SJCRH30 (cell line): ENCODE measurements at regions not wholly inside any gene's neighbourhood (a gene's known extent, or its start where the extent isn't known, plus 50 kb on each side); places are given as distances from the start of the nearest gene placed in this dataset.

ENCODE experiments used
- DNase-seq, 2 experiments: peaks; one replicate each; pipeline ENCODE4 v3.0.0-alpha.2; 2015 to 2020
- H3K27ac ChIP-seq: fragments of 250-450 bp; sonication (Bioruptor Pico); 2 replicates; pipeline ENCODE4 v1.5.1; 2020; ENCODE audit warnings: mild to moderate bottlenecking, moderate library complexity
- H3K27me3 ChIP-seq: fragments of 250-450 bp; sonication (Bioruptor Pico); 2 replicates; pipeline ENCODE4 v1.5.1; 2020; ENCODE audit warnings: mild to moderate bottlenecking, moderate library complexity
- H3K36me3 ChIP-seq: fragments of 250-450 bp; sonication (Bioruptor Pico); 2 replicates; pipeline ENCODE4 v1.5.1; 2020; ENCODE audit warnings: mild to moderate bottlenecking, moderate library complexity
- H3K4me1 ChIP-seq: fragments of 250-450 bp; sonication (Bioruptor Pico); 2 replicates; pipeline ENCODE4 v1.5.1; 2020; ENCODE audit warnings: mild to moderate bottlenecking, moderate library complexity
- H3K4me3 ChIP-seq: fragments of 250-450 bp; sonication (Bioruptor Pico); 2 replicates; pipeline ENCODE4 v1.5.1; 2020; ENCODE audit warnings: mild to moderate bottlenecking, moderate library complexity
- H3K9me3 ChIP-seq: fragments of 250-450 bp; sonication (Bioruptor Pico); replicated peaks from 2 replicates; pipeline ENCODE4 v1.5.1; 2020; ENCODE audit warnings: mild to moderate bottlenecking, moderate library complexity

- Histone ChIP-seq H3K4me1 (no peaks in the 10 kb centered on the region), H3K36me3 (no peaks in the 10 kb centered on the region), H3K27me3 (no peaks in the 10 kb centered on the region), H3K9me3 (no peaks in the 10 kb centered on the region), H3K27ac (no peak overlapping the region), H3K4me3 (no peak overlapping the region)
- no peak for DNase-seq
Measured at GRCh38 chr10:52525761-52526160, 211.7 kb downstream of the DKK1 start.

DNA sequence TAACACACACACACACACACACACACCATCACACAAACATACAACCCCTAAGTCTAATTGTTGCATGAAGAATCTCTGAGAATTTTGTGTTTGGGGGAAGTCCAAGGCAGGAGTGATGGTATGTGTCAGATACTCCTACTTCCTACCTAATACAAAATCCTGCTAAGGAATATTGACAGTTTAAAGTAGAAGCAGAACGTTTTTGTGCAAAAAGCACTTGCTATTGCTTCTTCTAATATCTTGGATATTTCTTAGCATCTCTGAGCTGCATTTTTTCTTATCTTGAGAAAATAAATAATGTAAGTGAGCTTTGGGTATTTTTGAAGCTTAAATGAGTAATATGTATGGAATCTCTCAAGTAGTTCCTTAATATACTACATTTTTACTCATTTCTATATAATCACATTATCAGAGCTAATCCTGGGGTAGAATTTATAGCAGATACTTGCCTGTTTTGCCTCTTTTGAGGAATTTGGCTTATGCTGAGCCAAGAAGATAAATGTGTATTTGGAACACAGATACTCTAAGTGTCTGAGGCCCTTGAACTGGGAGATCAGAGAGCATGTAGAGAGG lies 212.3 kb downstream of the DKK1 start:
- Histone ChIP-seq H3K36me3 (no peaks in the 10 kb centered on the region), H3K27ac (no peak overlapping the region), H3K27me3 (no peaks in the 10 kb centered on the region), H3K4me3 (no peak overlapping the region), H3K4me1 (no peaks in the 10 kb centered on the region), H3K9me3 (no peaks in the 10 kb centered on the region)
- no peak for DNase-seq

DNA sequence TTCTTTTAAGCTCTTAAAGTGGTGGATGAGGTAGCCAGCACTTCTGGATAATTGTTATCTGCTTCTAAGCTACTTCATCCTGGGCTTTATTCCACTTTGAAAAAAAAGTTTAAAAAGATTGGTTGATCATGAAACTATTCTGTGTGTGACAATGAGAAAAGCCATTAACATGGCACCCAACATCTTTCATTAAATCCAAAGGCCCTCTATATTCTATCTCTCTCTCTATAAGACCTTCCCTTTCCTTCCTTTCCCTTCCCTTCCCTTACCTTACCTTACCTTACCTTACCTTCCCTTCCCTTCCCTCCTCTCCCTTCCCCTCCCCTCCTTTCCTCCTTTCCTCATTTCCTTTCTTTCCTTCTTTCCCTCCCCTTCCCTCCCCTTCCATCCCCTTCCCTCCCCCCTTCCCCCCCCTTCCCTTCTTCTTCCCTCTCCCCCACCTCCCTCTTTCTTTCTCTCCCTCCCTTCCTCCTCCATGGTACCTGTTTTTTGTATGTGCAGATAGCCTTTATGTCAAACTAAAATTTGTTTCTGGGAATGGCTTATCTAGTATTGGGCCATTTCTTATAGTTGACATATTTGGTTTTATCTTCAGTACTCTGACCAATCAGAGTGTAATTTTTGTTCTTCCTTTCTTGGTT lies 218.7 kb downstream of the DKK1 start:
- Histone ChIP-seq H3K9me3 (no peaks in the 10 kb centered on the region), H3K27ac (no peak overlapping the region), H3K36me3 (no peaks in the 10 kb centered on the region), H3K27me3 (no peaks in the 10 kb centered on the region), H3K4me3 (no peak overlapping the region), H3K4me1 (no peaks in the 10 kb centered on the region)
- DNase-seq: no peak

DNA sequence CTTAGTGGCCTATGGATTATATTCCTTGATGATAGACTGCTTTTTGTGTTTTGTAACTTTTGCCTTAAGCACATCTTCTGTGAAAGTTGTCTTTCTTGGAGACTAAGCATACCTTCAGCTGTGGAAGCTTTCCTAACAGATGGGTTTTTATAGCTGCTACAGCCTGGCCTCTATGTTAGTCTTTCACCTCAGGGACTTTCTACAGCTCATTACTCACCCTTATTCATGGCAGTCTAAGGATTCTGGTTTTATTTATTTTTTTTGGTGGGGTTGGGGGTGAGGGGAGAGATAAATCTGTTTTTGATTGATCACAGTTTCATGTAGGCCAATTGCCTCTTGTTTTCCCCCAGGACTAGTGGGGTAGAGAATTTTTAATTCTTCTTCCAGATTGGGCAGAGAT lies 219.9 kb downstream of the DKK1 start:
- Histone ChIP-seq H3K36me3 (no peaks in the 10 kb centered on the region), H3K27me3 (no peaks in the 10 kb centered on the region), H3K4me1 (no peaks in the 10 kb centered on the region), H3K9me3 (no peaks in the 10 kb centered on the region), H3K4me3 (no peak overlapping the region), H3K27ac (no peak overlapping the region)
- no peak for DNase-seq

DNA sequence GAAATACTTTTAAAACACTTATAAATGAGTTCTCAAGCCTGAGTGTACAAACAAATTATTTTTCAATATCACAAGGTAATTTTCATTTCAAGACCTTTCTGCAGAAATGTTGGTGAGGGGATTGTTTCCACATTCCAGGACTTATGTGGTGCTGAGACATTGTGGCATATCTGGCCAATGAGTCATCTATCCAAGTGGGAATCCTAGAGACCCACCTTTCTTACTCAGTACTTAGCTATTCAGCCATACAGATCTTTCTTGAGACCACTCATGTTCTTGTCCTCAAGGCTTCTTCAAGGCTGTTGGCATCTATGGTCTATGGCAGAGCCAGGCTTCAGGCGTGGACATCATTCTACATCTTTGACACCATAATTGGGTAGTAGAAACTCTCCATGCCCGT lies 225.4 kb downstream of the DKK1 start:
- Histone ChIP-seq H3K9me3 (no peaks in the 10 kb centered on the region), H3K27ac (no peak overlapping the region), H3K4me3 (no peak overlapping the region), H3K36me3 (no peaks in the 10 kb centered on the region), H3K4me1 (peaks cover 3% of the 10 kb centered on the region), H3K27me3 (no peaks in the 10 kb centered on the region)
- DNase-seq: peak in 1 of 2 experiments; percentile 8

- H3K27ac ChIP-seq: no peak overlapping the region
- H3K4me3 ChIP-seq: no peak overlapping the region
- DNase-seq: no peak
Measured at GRCh38 chr10:52540479-52540984, 226.5 kb downstream of the DKK1 start.

DNA sequence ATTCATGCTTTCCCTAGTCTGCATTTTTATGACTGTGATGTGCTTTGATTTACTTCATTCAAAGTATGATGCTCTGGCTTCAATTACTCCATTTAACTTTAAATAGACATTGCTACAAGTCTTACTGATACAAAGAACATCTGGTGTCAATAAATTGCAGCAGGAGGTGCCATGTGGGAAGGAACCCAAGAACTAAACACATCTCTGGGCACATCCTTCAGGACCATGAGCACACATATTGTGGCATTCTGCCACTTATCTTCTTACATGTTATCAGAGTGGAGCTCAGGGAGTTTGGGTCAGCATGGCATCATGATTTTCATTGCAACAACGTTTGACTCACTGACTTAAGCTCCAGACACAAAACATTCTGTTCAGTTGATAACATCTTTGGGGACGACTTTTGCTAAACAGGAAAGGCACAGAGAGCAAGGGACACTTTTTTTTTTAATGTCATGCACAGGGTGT lies 227.0 kb downstream of the DKK1 start:
- Histone ChIP-seq H3K4me3 (no peak overlapping the region), H3K4me1 (peaks cover 3% of the 10 kb centered on the region), H3K36me3 (no peaks in the 10 kb centered on the region), H3K27me3 (no peaks in the 10 kb centered on the region), H3K27ac (no peak overlapping the region), H3K9me3 (no peaks in the 10 kb centered on the region)
- DNase-seq: no peak

More at GRCh38 chr10:52540479-52540984, 226.5 kb downstream of the DKK1 start:
- peaks cover 3% of the 10 kb centered on the region for H3K4me1 ChIP-seq
- no peaks in the 10 kb centered on the region for H3K27me3 ChIP-seq
- H3K36me3 ChIP-seq: no peaks in the 10 kb centered on the region
- H3K9me3 ChIP-seq: no peaks in the 10 kb centered on the region

GRCh38 chr10:52542906-52543305 lies 228.8 kb downstream of the DKK1 start:
- peaks cover 3% of the 10 kb centered on the region for H3K4me1 ChIP-seq
- no peak overlapping the region for H3K27ac ChIP-seq
- no peaks in the 10 kb centered on the region for H3K27me3 ChIP-seq
- no peaks in the 10 kb centered on the region for H3K36me3 ChIP-seq
- no peaks in the 10 kb centered on the region for H3K9me3 ChIP-seq
- no peak for DNase-seq
- no peak overlapping the region for H3K4me3 ChIP-seq

DNA sequence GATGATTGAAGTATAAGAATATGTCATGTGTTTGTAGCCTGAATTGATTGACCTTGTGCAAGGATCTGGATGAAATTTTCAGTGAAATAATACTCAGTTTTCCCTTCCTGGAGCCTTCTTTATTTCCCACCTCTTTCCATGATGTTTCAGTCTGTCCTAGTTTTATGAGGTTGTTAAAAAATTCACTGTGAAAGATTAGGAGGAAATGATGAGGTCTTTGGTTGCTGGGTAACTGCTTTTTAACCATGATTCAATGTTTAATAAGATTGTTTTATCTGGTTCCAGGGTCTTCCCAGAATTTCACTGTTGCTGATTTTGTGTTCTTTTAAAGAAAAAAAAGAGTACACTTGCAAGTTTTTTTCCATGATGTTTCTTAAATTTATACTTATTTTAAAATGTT lies 221.5 kb downstream of the MBL2 start:
- Histone ChIP-seq H3K9me3 (no peaks in the 10 kb centered on the region), H3K4me3 (no peak overlapping the region), H3K36me3 (no peaks in the 10 kb centered on the region), H3K27ac (no peak overlapping the region), H3K27me3 (no peaks in the 10 kb centered on the region), H3K4me1 (no peaks in the 10 kb centered on the region)
- no peak for DNase-seq

DNA sequence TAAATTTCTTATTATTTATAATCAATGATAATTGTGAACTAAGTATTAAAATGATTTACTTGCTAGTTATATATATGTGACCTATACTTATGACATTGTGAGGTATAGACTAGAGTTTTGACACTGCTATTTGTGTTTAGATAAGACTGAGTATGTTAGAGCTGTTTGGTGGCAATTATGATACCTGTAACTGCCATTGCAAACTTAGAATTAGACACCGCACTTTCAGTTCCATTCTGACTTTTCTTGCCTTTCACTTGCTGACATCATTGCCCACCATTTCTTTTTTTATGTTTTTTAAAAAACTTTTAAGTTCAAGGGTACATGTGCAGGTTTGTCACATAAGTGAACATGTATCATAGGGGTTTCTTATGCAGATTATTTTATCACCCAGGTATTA lies 214.5 kb downstream of the MBL2 start:
- DNase-seq: no peak
- no peaks in the 10 kb centered on the region for H3K27me3 ChIP-seq

GRCh38 chr10:52561322-52561721 lies 211.3 kb downstream of the MBL2 start:
- Histone ChIP-seq H3K4me3 (no peak overlapping the region), H3K27ac (no peak overlapping the region), H3K27me3 (no peaks in the 10 kb centered on the region), H3K36me3 (no peaks in the 10 kb centered on the region), H3K4me1 (no peaks in the 10 kb centered on the region), H3K9me3 (no peaks in the 10 kb centered on the region)
- no peak for DNase-seq

More for the DNA sequence above, 214.5 kb downstream of the MBL2 start:
- no peak overlapping the region for H3K27ac ChIP-seq
- H3K4me3 ChIP-seq: no peak overlapping the region
- no peaks in the 10 kb centered on the region for H3K36me3 ChIP-seq
- no peaks in the 10 kb centered on the region for H3K9me3 ChIP-seq
- H3K4me1 ChIP-seq: no peaks in the 10 kb centered on the region

- no peak overlapping the region for H3K27ac ChIP-seq
- no peaks in the 10 kb centered on the region for H3K36me3 ChIP-seq
- H3K4me3 ChIP-seq: no peak overlapping the region
- no peak for DNase-seq
- no peaks in the 10 kb centered on the region for H3K4me1 ChIP-seq
- no peaks in the 10 kb centered on the region for H3K9me3 ChIP-seq
- no peaks in the 10 kb centered on the region for H3K27me3 ChIP-seq
Measured at GRCh38 chr10:52563360-52563759, 209.2 kb downstream of the MBL2 start.

GRCh38 chr10:52566471-52567246 lies 205.9 kb downstream of the MBL2 start:
- Histone ChIP-seq H3K9me3 (no peaks in the 10 kb centered on the region), H3K4me1 (no peaks in the 10 kb centered on the region), H3K4me3 (no peak overlapping the region), H3K27ac (no peak overlapping the region), H3K36me3 (no peaks in the 10 kb centered on the region), H3K27me3 (no peaks in the 10 kb centered on the region)
- peak; percentile 8 to 39 for DNase-seq

- DNase-seq: no peak
- Histone ChIP-seq H3K4me3 (no peak overlapping the region), H3K4me1 (no peaks in the 10 kb centered on the region)
Measured at GRCh38 chr10:52567247-52567580, 205.4 kb downstream of the MBL2 start.

DNA sequence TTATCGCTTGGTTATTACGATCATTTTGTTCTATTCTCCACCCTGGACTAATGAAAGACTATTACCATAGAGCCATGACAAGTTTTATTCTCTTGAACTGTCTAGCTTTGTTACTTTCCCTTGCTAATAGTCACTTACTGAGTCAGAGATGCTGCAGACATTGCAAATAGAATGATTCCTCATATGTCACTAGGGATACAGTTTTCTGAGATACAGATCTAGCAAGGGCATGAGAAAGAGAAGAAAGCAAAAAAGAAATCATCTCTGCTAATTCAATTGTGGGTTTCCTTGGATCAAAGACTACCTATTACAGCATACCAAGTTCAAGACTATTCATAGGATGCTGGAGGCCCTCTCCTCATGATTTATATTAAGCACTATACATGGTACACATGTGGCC lies 204.3 kb downstream of the MBL2 start:
- Histone ChIP-seq H3K27ac (no peak overlapping the region), H3K4me1 (no peaks in the 10 kb centered on the region), H3K4me3 (no peak overlapping the region), H3K36me3 (no peaks in the 10 kb centered on the region), H3K27me3 (no peaks in the 10 kb centered on the region), H3K9me3 (no peaks in the 10 kb centered on the region)
- DNase-seq: no peak

More at GRCh38 chr10:52567247-52567580, 205.4 kb downstream of the MBL2 start:
- Histone ChIP-seq H3K36me3 (no peaks in the 10 kb centered on the region), H3K9me3 (no peaks in the 10 kb centered on the region), H3K27me3 (no peaks in the 10 kb centered on the region), H3K27ac (no peak overlapping the region)
